Gastrocnemius medialis (tissue), 4 donors: ENCODE measurements at regions not wholly inside any gene's neighbourhood (a gene's known extent, or its start where the extent isn't known, plus 50 kb on each side); places are given as distances from the start of the nearest gene placed in this dataset.

ENCODE experiments used
- CTCF ChIP-seq, 5 experiments: fragments of 450-650 bp in 3 of 5; fragments of 200-600 bp in 2 of 5; sonication (generic) in 2 of 5; IDR thresholded peaks in 4 of 5; conservative IDR thresholded peaks in 1 of 5; 1 replicate in 4 of 5; 2 replicates in 1 of 5; pipeline ENCODE4 v1.5.1; 2016 to 2019; ENCODE audit warnings: antibody characterized with exemption in 5 of 5, mild to moderate bottlenecking in 3 of 5, moderate library complexity in 3 of 5
- POLR2A ChIP-seq, 2 donors: fragments of 450-650 bp; IDR thresholded peaks; one replicate each; pipeline ENCODE4 v1.6.1; 2017; ENCODE audit warnings: antibody characterized with exemption in 2 of 2, mild to moderate bottlenecking in 2 of 2, moderate library complexity in 2 of 2

- TF ChIP-seq CTCF (IDR thresholded peaks at IDR 0.05 in 4 of 5, conservative IDR thresholded peaks at IDR 0.05 in 1 of 5) (no peak), POLR2A (IDR thresholded peaks at IDR 0.05) (no peak)
Observed at GRCh38 chr2:139067874-139068273, 287.7 kb upstream of the NXPH2 start.
